Chondrocyte (in vitro differentiated cells): ENCODE measurements at regions not wholly inside any gene's neighbourhood (a gene's known extent, or its start where the extent isn't known, plus 50 kb on each side); places are given as distances from the start of the nearest gene placed in this dataset.
"Not testable (repeated sequence)": the region's sequence is repeated elsewhere in the genome, so short reads cannot be mapped to it uniquely, and the experiment has no call there.

Experiments used
- DNase-seq: peaks from one replicate; pipeline ENCODE4 v3.0.0; 2021; ENCODE audit warnings: mixed read lengths, low spot score
- H3K27ac Mint-ChIP-seq: one replicate; pipeline ENCODE4 v1.8.0; 2021; ENCODE audit warnings: mild to moderate bottlenecking, moderate library complexity, mixed read lengths; ENCODE audit not compliant: unreplicated experiment
- H3K27me3 Mint-ChIP-seq: 2 replicates; pipeline ENCODE4 v1.8.0; 2021; ENCODE audit warnings: low read depth, mixed read lengths
- H3K36me3 Mint-ChIP-seq: 2 replicates; pipeline ENCODE4 v1.8.0; 2021; ENCODE audit warnings: low read depth, mixed read lengths
- H3K4me1 Mint-ChIP-seq: 2 replicates; pipeline ENCODE4 v1.8.0; 2021; ENCODE audit warnings: low read depth, mild to moderate bottlenecking, mixed read lengths
- H3K4me3 Mint-ChIP-seq: one replicate; pipeline ENCODE4 v1.8.0; 2021; ENCODE audit warnings: mild to moderate bottlenecking, moderate library complexity, mixed read lengths; ENCODE audit not compliant: unreplicated experiment
- H3K9me3 Mint-ChIP-seq: 2 replicates; pipeline ENCODE4 v1.8.0; 2021; ENCODE audit warnings: low read depth, mixed read lengths
- TF ChIP-seq, protein P1 (sequence below): fragments of 200-600 bp; sonication (generic); IDR thresholded peaks from 2 replicates; pipeline ENCODE4 v1.5.0; 2021; ENCODE audit warnings: antibody characterized with exemption, mild to moderate bottlenecking, moderate library complexity

DNA sequence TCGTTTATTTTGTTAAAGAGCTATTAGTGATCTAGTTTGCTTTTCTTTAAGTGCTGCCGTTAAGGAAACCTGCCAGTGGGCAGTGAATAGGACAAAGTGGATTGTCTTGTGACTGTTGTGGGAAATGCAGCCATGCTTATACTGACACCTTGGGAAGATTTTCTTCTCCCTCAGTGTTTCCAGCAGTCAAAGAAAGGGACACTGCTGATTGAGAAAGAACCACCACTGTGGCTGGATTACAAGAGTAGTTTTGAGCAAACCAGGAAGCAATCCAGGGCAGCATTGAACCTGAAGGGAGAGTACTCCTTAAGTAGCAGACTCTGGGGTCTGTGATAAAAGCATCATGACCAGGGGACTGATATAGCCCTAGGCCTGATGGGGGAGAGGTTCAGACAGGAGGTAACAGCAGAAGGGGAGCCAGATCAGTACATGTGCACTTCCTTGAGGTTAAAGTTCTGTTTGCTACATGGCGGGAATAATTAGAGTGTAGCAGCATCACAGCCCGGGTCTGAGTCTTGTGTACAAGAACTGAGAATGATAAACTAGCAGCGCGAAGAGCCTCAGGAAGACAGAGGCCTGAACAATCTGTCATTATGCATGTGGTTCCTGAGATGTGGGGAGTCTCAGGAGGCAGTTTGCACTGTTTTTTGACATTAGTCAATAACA, 167.8 kb downstream of the C11orf91 start:
- H3K4me3 Mint-ChIP-seq, result no peak overlapping the region
- no peaks in the 10 kb centered on the region for H3K36me3 Mint-ChIP-seq
- H3K9me3 Mint-ChIP-seq, result peaks cover 10% of the 10 kb centered on the region
- no peak for DNase-seq
- H3K27ac Mint-ChIP-seq, result no peak overlapping the region
- peaks cover 8% of the 10 kb centered on the region for H3K4me1 Mint-ChIP-seq
- TF ChIP-seq, protein P1, sequence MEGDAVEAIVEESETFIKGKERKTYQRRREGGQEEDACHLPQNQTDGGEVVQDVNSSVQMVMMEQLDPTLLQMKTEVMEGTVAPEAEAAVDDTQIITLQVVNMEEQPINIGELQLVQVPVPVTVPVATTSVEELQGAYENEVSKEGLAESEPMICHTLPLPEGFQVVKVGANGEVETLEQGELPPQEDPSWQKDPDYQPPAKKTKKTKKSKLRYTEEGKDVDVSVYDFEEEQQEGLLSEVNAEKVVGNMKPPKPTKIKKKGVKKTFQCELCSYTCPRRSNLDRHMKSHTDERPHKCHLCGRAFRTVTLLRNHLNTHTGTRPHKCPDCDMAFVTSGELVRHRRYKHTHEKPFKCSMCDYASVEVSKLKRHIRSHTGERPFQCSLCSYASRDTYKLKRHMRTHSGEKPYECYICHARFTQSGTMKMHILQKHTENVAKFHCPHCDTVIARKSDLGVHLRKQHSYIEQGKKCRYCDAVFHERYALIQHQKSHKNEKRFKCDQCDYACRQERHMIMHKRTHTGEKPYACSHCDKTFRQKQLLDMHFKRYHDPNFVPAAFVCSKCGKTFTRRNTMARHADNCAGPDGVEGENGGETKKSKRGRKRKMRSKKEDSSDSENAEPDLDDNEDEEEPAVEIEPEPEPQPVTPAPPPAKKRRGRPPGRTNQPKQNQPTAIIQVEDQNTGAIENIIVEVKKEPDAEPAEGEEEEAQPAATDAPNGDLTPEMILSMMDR, result no peak
- H3K27me3 Mint-ChIP-seq, result no peaks in the 10 kb centered on the region

- TF ChIP-seq, protein P1, result no peak
- H3K9me3 Mint-ChIP-seq, result peaks cover 14% of the 10 kb centered on the region
- no peaks in the 10 kb centered on the region for H3K27me3 Mint-ChIP-seq
- H3K36me3 Mint-ChIP-seq, result peaks cover 2% of the 10 kb centered on the region
- no peak overlapping the region for H3K4me3 Mint-ChIP-seq
- H3K4me1 Mint-ChIP-seq, result peaks cover 8% of the 10 kb centered on the region
- no peak overlapping the region for H3K27ac Mint-ChIP-seq
- no peak for DNase-seq
These were observed 168.4 kb downstream of the C11orf91 start for GRCh38 chr11:33532257-33532656.

DNA sequence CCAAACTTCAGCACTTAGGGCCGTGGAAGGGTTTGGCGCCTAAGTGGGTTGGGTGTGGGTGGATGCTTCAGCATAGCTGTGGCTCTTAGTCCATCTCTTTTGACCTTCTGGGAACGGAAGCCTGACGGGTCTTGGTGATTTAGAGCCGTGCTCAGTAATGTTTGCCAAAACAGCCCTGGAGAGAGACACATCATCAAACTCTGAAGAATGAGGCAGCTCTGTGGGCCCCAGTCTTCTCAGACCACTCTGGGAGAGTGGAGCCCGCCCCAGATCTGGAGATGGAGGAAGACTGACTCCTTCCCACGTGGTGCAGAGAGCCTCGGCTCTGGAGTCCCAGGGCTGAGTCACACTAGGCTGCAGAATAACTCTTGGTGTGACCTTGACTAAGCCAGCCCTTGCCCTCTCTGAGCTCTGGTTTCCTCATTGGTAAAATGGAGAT, 168.9 kb downstream of the C11orf91 start:
- no peaks in the 10 kb centered on the region for H3K27me3 Mint-ChIP-seq

DNA sequence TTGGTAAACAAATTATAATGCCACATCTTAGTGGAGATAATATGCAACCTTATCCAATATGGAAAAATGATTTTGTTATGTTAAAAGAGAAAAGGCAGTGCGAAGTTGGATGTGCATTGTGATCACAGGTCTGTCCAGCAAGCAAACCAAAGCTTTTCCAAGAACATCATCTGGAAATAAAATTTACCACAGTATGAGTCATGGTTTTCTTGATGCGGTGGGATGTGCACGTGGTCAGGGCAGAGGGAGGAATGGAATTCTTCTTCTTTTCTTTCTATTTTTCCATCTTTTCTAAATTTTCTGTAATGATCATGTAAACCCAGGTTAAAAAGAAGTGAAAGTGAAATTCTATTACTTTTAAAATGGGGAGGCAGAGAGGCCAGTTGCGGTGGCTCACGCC, 169.8 kb downstream of the C11orf91 start:
- no peaks in the 10 kb centered on the region for H3K27me3 Mint-ChIP-seq
- peaks cover 2% of the 10 kb centered on the region for H3K36me3 Mint-ChIP-seq
- peaks cover 24% of the 10 kb centered on the region for H3K9me3 Mint-ChIP-seq
- H3K4me1 Mint-ChIP-seq, result peaks cover 8% of the 10 kb centered on the region
- DNase-seq, result no peak
- no peak overlapping the region for H3K27ac Mint-ChIP-seq
- TF ChIP-seq, protein P1, result no peak
- no peak overlapping the region for H3K4me3 Mint-ChIP-seq

More for the DNA sequence above, 168.9 kb downstream of the C11orf91 start:
- H3K4me3 Mint-ChIP-seq, result no peak overlapping the region
- peaks cover 8% of the 10 kb centered on the region for H3K4me1 Mint-ChIP-seq
- H3K9me3 Mint-ChIP-seq, result peaks cover 19% of the 10 kb centered on the region
- no peak for DNase-seq
- no peak overlapping the region for H3K27ac Mint-ChIP-seq
- TF ChIP-seq, protein P1, result no peak
- H3K36me3 Mint-ChIP-seq, result peaks cover 2% of the 10 kb centered on the region

- H3K27me3 Mint-ChIP-seq, result no peaks in the 10 kb centered on the region
- DNase-seq, result no peak
- H3K9me3 Mint-ChIP-seq, result peaks cover 21% of the 10 kb centered on the region
- H3K4me3 Mint-ChIP-seq, result no peak overlapping the region
- peaks cover 2% of the 10 kb centered on the region for H3K36me3 Mint-ChIP-seq
- no peak overlapping the region for H3K27ac Mint-ChIP-seq
- TF ChIP-seq, protein P1, result no peak
- peaks cover 8% of the 10 kb centered on the region for H3K4me1 Mint-ChIP-seq
These were observed 171.2 kb downstream of the C11orf91 start for GRCh38 chr11:33529461-33529860.

GRCh38 chr11:33527738-33528137, 172.9 kb downstream of the C11orf91 start:
- H3K36me3 Mint-ChIP-seq, H3K4me1 Mint-ChIP-seq, DNase-seq, H3K4me3 Mint-ChIP-seq, H3K27me3 Mint-ChIP-seq, H3K27ac Mint-ChIP-seq: not testable (repeated sequence)
- H3K9me3 Mint-ChIP-seq, result peaks cover 21% of the 10 kb centered on the region
